HS-5 (cell line): ENCODE measurements at regions not wholly inside any gene's neighbourhood (a gene's known extent, or its start where the extent isn't known, plus 50 kb on each side); places are given as distances from the start of the nearest gene placed in this dataset.

Experiments
- DNase-seq: peaks from one replicate; pipeline ENCODE4 v3.0.0-alpha.2; 2012; ENCODE audit warnings: low read depth

- DNase-seq: no peak
These were observed 597.9 kb downstream of the IGSF11 start for GRCh38 chr3:118436697-118437262.

GRCh38 chr3:118445036-118445435 lies 589.6 kb downstream of the IGSF11 start:
- DNase-seq: no peak

- DNase-seq: no peak
These were observed 587.3 kb downstream of the IGSF11 start for GRCh38 chr3:118447339-118447738.

DNA sequence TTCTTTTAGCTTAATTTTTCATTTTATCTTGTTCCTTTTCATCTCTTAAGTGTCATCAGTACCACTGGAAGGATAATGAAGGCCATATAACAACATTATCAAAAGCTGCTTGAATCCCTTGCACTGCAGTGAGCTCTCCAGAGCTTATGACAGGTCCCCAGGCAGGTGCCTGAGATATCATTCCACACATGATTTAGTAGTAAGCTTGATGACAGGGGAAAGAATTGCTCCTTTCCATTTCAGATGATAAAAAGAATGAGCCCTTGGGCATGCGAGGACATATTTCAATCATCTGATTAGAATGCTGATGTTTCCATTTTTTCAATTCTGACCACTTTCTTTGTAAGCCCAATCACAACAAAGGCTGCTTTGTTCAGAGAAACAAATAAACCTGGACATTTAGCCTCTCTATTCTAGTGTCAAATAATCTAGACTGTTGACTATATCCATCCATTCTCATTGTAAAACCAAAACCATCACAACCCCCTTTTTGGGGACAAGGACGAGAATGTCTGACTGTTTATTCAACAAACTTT lies 567.8 kb downstream of the IGSF11 start:
- DNase-seq: no peak

DNA sequence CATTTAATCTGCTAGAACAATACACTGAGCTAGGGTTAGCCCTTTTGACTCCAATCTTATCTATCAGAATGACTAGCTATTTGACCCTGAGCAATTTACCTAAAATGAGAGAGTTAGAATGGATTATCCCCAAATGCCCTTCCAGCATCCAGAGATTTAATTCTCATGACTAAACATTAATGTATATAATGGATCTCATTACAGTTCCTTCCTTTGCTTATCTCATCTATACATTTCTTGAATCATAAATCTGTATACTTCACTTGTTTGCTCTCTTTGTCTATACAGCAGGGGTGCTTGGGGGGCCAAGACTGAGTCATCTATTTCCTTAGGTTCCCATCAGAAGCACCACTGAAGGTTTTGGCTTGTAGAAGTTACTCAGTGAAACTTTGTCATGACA lies 565.8 kb downstream of the IGSF11 start:
- DNase-seq: no peak

DNA sequence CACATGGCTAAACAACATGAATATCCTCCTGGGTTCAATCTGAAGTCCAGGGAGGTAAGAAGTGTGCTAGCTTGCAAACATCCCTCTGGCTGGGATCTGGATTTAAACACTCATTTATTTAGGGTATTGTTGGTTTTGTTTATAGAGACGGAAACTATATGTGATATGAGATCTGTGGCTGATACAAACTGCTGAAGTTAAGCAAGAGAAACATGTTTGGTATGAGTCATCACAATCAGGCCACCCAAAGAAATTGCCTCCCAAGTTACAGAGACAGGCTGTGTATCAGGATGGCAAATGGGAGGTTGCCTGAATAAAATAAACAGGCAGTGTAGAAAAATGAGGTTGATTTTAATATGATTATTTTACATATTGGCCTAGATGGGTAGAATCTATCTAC lies 562.1 kb downstream of the IGSF11 start:
- no peak for DNase-seq

- no peak for DNase-seq
These were observed 561.3 kb downstream of the IGSF11 start for GRCh38 chr3:118473343-118473742.

GRCh38 chr3:118476885-118477618 lies 557.6 kb downstream of the IGSF11 start:
- DNase-seq: no peak

DNA sequence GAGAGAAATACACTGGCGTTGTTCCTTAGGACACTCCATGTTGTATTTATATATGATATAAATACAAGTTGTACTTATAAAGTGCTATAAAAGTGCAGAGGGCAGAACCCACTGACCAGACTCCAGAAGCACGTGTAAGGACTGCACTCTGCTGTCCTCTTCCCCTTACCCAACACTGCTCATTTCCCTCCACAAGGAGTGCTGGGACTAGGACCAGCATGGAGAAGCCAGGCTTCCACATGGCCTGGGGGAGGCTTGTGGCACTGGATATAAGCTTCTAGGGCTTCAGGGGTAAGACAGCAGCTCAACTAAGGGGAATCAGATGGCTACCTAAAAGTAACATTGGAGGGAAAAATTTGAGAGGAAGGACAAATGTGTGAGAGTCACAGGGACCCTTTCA lies 556.9 kb downstream of the IGSF11 start:
- no peak for DNase-seq

- DNase-seq: no peak
These were observed 555.9 kb downstream of the IGSF11 start for GRCh38 chr3:118478706-118479276.

DNA sequence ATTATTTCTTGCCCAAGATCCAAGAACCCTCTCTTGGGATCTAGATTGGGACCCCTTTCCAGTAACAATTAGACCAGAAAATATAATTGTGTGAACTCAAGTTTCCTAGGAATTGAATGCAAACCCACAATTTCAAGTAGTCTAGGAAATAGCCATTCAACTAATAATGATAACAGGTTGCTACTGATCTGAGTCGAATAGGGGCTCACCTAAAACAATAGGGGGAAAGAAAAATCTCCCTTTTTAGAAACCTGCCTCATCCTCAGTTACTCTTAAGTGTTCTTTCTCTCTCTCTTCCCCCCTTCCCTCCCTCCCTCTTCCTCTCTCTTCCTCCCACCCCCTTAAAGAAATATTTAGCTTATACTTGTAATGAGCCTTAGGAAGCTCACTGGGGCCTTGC lies 555.3 kb downstream of the IGSF11 start:
- no peak for DNase-seq

DNA sequence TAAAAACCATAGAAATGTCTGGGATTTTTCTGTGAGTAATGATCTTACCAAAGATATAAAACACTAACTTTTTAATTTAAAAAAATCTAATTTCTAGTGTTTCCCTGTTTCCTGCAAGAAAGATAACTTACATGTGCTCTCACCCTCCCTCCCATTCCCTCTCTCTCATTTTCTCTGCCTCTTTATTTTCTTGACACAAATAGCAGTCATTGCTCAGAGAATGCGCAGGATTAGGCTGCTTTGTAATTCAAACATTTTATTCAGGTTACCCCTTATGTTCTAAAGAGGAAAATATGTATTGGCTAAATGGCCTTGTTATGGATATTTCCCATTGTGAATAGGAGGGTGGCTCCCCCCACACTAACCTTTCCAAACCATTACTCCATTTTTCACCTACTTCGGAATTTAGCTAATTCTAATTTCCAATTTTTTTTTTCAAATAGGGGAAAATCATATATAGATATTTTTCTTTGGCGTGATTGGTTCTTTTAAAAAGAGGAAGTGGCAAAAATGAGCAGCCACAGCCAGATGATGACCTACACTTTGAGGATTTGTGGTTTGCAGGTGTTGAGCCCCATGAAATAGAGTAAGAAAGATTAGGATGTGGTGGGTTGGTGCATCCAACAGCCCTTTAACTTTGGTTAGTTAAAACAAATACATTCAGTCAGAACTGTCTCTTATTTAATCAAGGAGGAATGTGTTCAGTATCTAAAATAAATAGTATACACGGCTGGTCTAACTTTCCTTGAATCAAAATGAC lies 554.4 kb downstream of the IGSF11 start:
- no peak for DNase-seq

DNA sequence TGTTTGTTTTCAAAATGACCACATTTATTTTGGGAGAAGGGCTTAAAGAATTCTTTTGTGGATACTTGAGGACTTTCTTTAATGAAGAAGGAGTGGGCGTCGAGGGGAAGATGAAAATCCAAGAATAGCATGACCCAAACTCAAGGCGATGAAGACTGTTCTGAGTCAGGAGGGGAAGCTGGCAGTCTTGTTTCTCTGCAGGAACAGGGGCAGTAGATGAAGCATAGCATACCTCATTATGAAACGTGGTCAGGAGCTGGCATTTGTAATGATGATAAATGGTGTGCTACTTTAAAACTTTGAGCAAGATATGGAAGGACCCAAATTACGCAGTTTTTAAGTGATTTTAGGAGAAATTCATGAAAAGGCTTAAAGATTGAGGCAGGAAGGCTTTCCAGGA lies 549.0 kb downstream of the IGSF11 start:
- DNase-seq: no peak

- DNase-seq: no peak
These were observed 546.9 kb downstream of the IGSF11 start for GRCh38 chr3:118487734-118488133.

- no peak for DNase-seq
These were observed 545.9 kb downstream of the IGSF11 start for GRCh38 chr3:118488732-118489131.

- DNase-seq: no peak
These were observed 539.4 kb downstream of the IGSF11 start for GRCh38 chr3:118495206-118495605.

DNA sequence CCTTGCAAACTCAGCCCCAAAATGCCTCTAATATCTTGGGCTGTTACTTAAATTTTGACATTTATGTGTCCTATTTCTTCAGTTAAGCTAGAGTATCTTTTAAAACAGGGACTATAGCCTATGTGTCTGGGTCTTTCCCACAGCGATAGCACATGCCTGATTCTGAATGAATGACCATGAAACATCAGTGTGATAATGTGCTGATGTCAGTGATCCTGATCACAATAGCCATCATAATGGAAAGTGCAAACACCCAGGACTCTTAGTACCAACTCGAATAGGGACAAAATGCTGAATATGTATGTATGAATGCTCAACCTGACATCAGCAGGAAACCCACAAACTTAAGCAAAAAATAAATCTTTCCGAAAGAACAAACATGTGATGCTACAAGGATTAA lies 537.4 kb downstream of the IGSF11 start:
- DNase-seq: no peak

DNA sequence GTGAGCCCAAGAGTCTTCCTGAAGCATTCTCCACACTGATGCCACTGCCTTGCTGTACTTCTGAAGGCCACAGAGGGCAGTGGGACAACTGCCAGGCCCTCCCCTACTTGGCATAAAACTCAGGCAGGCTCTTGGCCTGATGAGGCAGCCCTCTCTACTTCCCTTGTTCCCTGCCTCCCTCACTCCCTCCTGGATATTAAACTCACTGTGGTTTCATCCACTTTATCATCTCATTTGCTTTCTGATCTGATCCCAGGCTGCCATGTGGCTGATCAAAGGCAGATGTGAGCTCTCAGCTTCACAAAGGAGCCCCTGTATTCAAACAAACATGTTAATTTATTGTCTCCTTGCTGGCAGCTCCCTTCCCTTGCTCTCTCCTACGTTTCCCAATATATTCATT lies 533.5 kb downstream of the IGSF11 start:
- no peak for DNase-seq

DNA sequence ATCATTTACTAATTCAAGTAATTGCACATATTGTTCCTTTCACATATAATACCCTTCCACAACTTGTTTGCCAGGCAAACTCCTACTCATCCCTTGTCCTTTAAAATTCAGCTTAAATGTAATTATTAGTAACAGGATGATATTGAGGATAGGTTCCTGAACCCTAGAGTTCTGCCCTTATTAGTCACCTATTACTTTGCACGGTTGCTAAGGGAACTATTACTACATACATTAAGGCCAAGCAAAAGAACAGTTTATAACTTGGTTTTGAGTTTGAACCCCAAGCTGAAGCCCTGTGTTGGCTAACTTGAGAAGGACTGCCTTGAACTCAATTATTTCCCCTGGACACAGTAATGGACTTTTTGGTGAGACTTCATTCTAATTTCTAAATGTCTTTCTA lies 529.7 kb downstream of the IGSF11 start:
- no peak for DNase-seq

DNA sequence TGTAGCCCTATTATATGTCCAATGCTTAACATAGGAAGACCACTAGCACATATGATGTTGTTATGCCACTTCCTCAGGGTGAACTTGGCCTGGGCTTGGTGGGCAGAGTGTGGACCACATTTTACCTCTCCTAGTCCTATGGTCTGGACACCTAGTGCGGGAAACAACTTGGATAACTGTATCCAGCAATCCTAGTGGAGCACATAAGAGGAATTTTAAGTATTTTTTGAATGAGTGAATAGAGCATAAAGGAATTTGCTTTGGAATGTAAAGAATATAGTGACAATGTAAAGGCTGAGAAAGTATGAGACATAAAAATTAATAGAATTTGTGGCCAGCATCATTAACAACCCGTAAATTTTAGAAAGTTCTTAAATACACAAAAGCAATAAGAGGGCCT lies 528.9 kb downstream of the IGSF11 start:
- DNase-seq: peak; percentile 24

- no peak for DNase-seq
These were observed 523.2 kb downstream of the IGSF11 start for GRCh38 chr3:118511402-118511801.

- no peak for DNase-seq
These were observed 522.3 kb downstream of the IGSF11 start for GRCh38 chr3:118512301-118512700.

DNA sequence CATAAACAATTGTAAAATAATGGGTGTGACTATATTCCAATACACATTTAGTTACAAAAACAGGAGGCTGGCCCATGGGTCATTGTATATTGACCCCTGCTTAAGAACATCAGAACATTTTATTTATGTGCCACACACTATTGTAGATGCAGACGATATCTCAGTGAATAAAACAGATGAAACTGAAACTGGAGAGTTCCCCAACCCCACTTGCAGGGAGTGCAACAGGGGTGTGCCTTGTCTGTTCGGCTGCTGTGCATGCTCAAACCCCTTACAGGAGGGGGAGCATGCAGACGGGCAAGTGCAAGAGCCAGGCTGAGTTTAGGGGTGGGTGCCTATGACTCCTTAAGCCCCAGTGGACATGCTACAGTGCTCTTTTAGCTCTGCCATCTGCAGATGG lies 509.6 kb downstream of the IGSF11 start:
- no peak for DNase-seq
